ENCODE measurements at regions not wholly inside any gene's neighbourhood (a gene's known extent, or its start where the extent isn't known, plus 50 kb on each side); places are given as distances from the start of the nearest gene placed in this dataset.

DNA sequence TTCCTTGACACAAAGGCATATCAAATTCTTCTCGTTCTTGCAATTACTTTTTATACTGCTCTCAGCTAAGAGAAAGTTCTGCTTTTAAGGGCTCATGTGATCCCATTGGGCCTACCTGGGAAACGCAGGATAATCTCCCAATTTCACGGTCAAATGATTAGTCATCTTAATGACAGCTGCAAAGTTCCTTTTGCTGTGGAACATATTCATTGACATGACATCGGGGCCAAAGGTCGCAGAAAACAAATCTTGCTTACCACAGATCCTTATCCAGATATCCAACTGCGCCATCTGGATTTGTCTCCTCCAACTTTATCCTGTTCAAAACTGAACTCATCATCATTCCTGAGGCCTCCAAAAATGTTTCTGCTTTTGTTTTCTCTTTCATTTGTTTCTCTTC, 1085.6 kb upstream of the WWC1 start:
- peak; percentile 66 for DNase-seq (ENCODE audit: low read depth)

GRCh38 chr5:167207081-167207480, 1084.4 kb upstream of the WWC1 start:
- DNase-seq (ENCODE audit: low read depth), result peak; percentile 77

GRCh38 chr5:167208911-167209310, 1082.5 kb upstream of the WWC1 start:
- DNase-seq (ENCODE audit: low read depth), result peak; percentile 59

- no peak for DNase-seq (ENCODE audit: low read depth)
Measured at GRCh38 chr5:167217097-167217743, 1074.2 kb upstream of the WWC1 start.

DNA sequence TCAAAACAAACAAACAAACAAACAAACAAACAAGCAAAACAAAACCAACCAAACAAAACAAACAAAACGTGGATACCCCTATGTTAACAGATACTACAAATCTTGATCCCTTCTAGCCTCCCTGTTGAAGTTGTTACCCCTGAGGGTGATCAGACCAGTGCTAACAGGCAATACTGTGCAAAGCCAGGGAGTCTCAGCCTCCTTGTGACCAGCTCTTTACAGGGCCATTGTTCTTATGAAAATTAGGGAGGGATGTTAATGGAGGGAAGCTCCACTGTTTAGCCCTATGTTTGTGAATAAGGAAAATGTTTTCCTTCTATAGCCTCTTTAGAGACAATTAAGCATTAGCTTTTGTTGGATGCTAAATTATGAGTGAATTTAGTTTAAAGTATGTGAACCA, 1072.1 kb upstream of the WWC1 start:
- DNase-seq (ENCODE audit: low read depth), result no peak

- DNase-seq (ENCODE audit: low read depth), result no peak
Measured at GRCh38 chr5:167226386-167226785, 1065.1 kb upstream of the WWC1 start.

DNA sequence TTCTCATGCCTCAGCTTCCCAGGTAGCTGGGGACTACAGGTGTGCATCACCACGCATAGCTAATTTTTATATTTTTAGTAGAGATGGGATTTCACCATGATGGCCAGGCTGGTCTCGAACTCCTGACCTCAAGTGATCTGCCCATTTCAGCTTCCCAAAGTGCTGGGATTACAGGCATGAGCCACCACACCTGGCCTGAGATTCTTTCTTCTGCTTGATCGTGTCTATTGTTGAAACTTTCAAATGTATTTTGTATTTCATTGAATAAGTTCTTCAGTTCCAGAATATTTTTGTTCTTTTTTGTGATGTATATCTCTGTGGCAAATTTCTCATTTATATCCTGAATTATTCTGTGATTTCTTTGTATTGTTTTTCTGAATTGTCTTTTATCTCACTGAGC, 1063.3 kb upstream of the WWC1 start:
- no peak for DNase-seq (ENCODE audit: low read depth)

GRCh38 chr5:167229751-167230150, 1061.7 kb upstream of the WWC1 start:
- no peak for DNase-seq (ENCODE audit: low read depth)

GRCh38 chr5:167230414-167230813, 1061.0 kb upstream of the WWC1 start:
- DNase-seq (ENCODE audit: low read depth), result no peak

DNA sequence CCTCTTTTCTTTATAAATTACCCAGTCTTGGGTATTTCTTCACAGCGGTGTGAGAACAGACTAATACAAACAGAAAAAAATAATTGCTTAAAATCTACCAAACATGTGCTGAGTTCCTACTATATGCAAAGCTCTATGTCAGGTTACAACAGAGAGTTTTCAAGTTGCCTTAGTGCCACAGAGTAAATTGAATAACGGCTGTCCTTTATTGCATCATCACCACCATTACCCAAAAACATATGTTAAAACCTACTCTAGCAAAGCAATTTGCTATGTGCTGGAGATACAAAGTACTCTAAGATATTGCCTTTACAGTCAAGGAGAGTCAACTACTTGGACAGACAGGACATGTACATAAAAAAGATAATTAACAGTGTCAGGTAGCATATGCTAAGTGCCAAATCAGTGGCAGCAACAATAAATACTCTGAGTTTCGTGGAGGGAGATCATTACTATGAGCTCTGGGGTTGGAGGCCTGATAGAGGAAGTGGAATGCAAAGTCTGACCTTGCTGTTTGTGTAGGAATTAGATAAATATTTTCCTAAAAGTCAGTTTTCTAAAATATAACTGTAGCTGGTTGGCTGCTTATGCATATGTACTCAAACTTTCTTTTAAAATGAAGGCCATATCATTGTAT, 1058.7 kb upstream of the WWC1 start:
- no peak for DNase-seq (ENCODE audit: low read depth)

DNA sequence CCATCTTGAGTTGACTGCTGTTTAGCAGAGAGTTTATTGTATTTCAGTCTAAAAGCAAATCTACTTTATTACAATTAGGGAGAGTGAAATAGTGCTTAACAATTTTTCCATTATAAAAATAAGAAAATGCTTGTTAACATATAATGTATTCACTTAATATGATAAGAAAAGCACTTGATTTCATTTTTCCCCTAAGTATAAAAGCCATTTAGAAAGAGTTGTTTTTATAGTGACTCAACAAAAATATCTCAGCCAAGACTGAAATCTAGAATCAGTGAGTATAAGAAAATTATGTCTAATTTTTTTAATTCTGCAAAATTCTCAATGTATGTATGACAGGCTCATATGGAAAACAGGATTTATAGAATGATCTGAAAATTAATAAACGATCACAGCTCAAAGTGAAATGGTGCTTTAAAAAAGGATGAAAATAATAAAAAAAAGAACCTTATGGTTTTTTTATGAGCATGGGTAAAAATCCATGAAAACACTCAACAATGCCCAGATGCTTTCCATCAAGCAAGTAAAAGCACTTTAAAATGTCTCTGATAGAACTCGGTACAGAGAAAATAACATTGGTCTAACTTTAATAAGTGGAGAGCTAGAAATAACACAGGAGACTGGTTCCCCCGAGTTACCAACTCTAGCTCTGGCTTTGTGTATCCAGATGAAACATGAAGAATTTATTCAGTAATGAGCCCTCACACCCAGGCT, 1057.8 kb upstream of the WWC1 start:
- DNase-seq (ENCODE audit: low read depth), result no peak

GRCh38 chr5:167241436-167242067, 1049.9 kb upstream of the WWC1 start:
- peak; percentile 22 for DNase-seq (ENCODE audit: low read depth)

DNA sequence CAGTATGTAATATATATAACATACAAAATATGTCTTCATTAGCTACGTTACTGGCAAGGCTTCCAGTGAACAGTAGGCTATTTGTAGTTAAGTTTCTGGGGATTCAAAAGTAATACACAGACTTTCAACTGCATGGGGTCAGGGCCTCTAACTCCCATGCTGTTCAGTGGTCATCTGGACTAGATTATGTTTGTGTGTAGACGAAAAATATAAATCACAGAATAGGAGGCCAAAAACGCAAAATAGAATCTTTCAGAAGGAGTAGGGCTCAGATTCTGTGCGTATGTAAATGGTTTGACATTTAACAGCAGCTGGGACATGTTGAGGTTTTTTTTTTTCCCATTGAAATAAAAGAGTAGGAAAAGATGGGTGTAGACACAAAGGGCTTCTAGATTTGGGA, 1048.7 kb upstream of the WWC1 start:
- DNase-seq (ENCODE audit: low read depth), result no peak

DNA sequence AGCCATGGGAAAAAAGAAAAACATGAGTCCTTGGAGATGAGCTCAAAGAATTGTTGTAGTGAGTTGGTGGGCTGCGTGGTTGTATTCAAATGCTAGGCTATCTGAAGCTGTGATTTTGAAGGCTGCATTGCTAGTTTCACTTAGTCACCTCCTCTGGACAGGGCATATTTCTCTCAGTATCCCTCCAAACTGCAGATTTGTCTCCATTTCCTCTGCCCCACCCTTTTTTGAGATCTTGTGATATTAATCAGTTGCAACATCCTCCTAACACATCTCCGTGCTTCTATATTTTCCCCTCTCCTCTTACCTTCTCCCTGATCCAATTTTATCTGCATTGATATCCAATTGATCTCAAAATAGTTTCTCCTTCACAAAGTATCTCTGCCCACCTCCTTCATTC, 1048.0 kb upstream of the WWC1 start:
- no peak for DNase-seq (ENCODE audit: low read depth)

- DNase-seq (ENCODE audit: low read depth), result no peak
Measured at GRCh38 chr5:167244583-167244982, 1046.9 kb upstream of the WWC1 start.

DNA sequence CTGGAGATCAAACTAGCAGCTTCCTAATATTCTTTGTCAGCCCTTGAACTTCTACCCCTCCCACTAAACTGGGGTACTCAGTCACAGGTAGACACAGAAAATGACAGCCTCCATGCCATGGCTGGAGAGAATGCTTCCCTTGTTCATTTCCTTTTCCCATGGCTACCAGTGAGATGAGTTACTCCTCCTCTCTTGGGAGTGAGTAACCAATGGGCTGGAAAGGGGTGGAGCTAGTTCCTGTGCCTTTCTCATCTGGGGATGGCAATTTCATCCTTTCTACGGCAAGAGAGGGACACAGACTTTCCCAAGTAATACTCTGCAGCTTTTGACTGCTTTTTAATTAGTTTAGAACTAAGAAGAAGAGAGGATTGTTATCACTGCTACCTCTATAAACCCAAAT, 1045.6 kb upstream of the WWC1 start:
- no peak for DNase-seq (ENCODE audit: low read depth)

DNA sequence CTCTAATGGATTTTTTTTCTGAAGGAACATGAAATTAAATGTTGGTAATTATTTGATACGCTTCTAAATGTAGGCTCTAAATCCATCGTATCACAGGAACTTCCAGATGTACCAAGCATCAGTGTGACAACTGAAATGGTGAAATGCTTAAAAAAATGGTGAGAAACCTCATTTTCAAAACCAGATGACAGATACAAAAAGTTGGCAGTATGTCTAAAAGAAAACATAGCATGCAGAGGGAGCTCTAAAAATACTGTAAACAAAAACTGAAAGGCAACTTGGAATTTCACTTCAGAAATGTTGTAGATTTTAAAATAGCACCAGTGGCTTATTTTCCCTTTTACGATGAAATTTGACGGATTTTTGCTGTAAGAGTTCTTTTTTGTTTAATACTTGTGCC, 1043.6 kb upstream of the WWC1 start:
- no peak for DNase-seq (ENCODE audit: low read depth)

DNA sequence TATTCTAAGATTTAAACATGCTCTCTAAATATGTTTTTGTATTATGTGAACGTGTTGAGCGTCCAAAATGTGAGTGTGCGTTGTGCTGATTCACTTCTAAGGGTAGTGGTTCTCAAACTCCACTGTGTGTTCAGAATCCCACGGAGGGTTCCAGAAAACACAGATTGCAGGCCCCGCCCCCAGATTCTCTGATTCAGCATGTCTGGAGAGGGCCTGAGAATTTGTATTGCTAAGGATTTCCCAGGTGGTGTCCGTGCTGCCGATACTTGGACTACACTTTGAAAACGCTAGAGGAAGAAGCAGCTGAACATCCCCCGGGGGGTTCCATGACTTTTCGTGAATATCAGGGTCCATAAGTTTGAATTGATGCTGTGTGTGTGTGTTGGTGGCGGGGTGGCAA, 1043.2 kb upstream of the WWC1 start:
- no peak for DNase-seq (ENCODE audit: low read depth)

DNA sequence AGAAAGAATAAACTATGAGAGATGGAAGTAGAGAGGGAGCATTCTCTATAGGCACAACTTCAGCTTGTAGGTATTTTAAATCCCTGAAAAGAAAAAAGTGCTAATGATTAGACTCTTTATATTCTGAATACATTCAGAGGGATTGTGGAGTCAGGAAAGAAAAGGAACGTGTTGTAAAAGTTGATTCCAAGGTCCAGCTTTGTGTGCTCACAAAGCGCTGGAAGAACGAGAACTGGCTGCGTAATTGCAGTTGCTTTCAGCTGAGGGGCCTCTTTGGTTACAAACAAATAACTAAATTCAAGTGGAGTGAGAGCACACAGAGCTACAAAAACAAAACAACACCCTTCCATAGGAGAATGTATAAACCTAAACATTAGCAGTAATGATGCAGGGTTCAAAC, 1040.4 kb upstream of the WWC1 start:
- no peak for DNase-seq (ENCODE audit: low read depth)

- no peak for DNase-seq (ENCODE audit: low read depth)
Measured at GRCh38 chr5:167254132-167254531, 1037.3 kb upstream of the WWC1 start.

GRCh38 chr5:167255926-167256325, 1035.5 kb upstream of the WWC1 start:
- DNase-seq (ENCODE audit: low read depth), result peak; percentile 16

DNA sequence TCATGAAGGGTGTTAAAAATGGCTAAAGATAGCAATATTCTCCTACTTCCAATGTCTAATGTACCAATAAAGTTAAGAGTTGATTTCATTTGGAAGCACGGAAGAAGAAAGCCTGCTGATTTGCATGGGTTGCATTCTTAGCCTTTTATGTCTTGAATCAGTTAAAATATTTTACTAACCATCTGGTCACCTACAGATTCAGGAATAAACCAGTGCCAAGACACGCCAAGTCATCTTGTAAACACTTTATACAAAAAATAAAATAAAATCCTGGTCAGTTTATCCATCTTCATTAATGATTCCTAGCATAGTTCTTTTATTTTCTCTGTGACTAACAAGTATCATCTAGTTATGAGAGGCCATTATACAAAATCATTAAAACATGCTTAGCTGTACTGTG, 1031.6 kb upstream of the WWC1 start:
- DNase-seq (ENCODE audit: low read depth), result no peak

All from RPMI7951 (cell line).